Panc1 (cell line): ENCODE measurements at regions not wholly inside any gene's neighbourhood (a gene's known extent, or its start where the extent isn't known, plus 50 kb on each side); places are given as distances from the start of the nearest gene placed in this dataset.

Source experiments
- ATAC-seq: fragments of 200-7000 bp; cut with Tn5 transposase; 2 replicates; pipeline ENCODE4 v1.9.1; 2020; ENCODE audit warnings: mild to moderate bottlenecking, moderate library complexity
- BruUV-seq: library from RNA; stranded (reverse); fragments of 400-500 nt; replicated peaks from 2 replicates; lab custom pipeline; 2021; lab: Mats Ljungman, UMichigan
- CTCF ChIA-PET: fragments of 300-600 bp; sonication (Branson Sonifier 250); formaldehyde crosslinking; loops from one replicate; lab custom pipeline; 2022; ENCODE audit warnings: antibody characterized with exemption; lab: Charles Lee
- POLR2A ChIA-PET: fragments of 300-600 bp; sonication (Branson Sonifier 250); formaldehyde crosslinking; loops from one replicate; lab custom pipeline; 2022; ENCODE audit warnings: antibody characterized with exemption; lab: Charles Lee
- DNase-seq: peaks from one replicate; pipeline ENCODE4 v3.0.0-alpha.2; 2010; ENCODE audit warnings: low read depth, low spot score
- H3K27ac ChIP-seq: 2 replicates; pipeline ENCODE4 v1.5.1; 2011; ENCODE audit warnings: mild to moderate bottlenecking, low read length, inconsistent platforms
- H3K27me3 ChIP-seq: fragments of 200-500 bp; sonication (Bioruptor generic); 2 replicates; pipeline ENCODE4 v1.6.0; 2014; ENCODE audit warnings: low read length, inconsistent platforms; ENCODE audit not compliant: control insufficient read depth, insufficient read depth
- H3K36me3 ChIP-seq: fragments of 200-500 bp; sonication (Bioruptor generic); 2 replicates; pipeline ENCODE4 v1.5.1; 2014; ENCODE audit warnings: inconsistent platforms, mild to moderate bottlenecking, low read length, moderate library complexity; ENCODE audit not compliant: control insufficient read depth, insufficient read depth
- H3K4me1 ChIP-seq: 2 replicates; pipeline ENCODE4 v1.5.1; 2011; ENCODE audit warnings: inconsistent platforms, mild to moderate bottlenecking, low read length, moderate library complexity; ENCODE audit not compliant: control insufficient read depth, insufficient read depth
- H3K4me3 ChIP-seq, 2 experiments: 2 replicates each; pipeline ENCODE4 v1.5.1; 2011 to 2012; ENCODE audit warnings: low read depth in 2 of 2, low read length in 2 of 2, mild to moderate bottlenecking in 2 of 2, inconsistent platforms in 1 of 2, moderate library complexity in 1 of 2
- H3K9me3 ChIP-seq: fragments of 200-500 bp; sonication (Bioruptor generic); 2 replicates; pipeline ENCODE4 v1.5.1; 2014; ENCODE audit warnings: low read depth, mild to moderate bottlenecking, inconsistent platforms, low read length, moderate library complexity; ENCODE audit not compliant: control insufficient read depth, insufficient read depth
- CTCF ChIP-seq: fragments of 450-650 bp; IDR thresholded peaks from 2 replicates; pipeline ENCODE4 v1.5.1; 2017; ENCODE audit warnings: mild to moderate bottlenecking
- POLR2AphosphoS5 ChIP-seq: IDR thresholded peaks from 2 replicates; pipeline ENCODE4 v1.6.1; 2012; ENCODE audit warnings: mild to moderate bottlenecking, low read depth, low read length, moderate library complexity
- SIN3A ChIP-seq: IDR thresholded peaks from 2 replicates; pipeline ENCODE4 v1.6.1; 2012; ENCODE audit warnings: low read depth, mild to moderate bottlenecking, low read length, moderate library complexity, borderline replicate concordance; ENCODE audit not compliant: insufficient read depth
- TCF7L2 ChIP-seq: IDR thresholded peaks from 2 replicates; pipeline ENCODE4 v1.6.1; 2011; ENCODE audit warnings: mild to moderate bottlenecking, low read depth, low read length, inconsistent platforms
- in situ Hi-C: cut with HindIII; loops from 2 replicates; pipeline ENCODE4 v1.10.0; 2016; ENCODE audit warnings: low sequenced_read_pairs, low pct_unique_long_range_greater_than_20kb
- intact Hi-C: fragments of 100-400 bp; cut with micrococcal nuclease; formaldehyde crosslinking; loops from one replicate; pipeline ENCODE4 v1.10.0; 2022; ENCODE audit not compliant: unreplicated experiment
- TF ChIP-seq, protein P1 (sequence below), 2 experiments: IDR thresholded peaks; 2 replicates each; pipeline ENCODE4 v1.6.1; 2011 to 2012; ENCODE audit warnings: low read depth in 2 of 2, control low read depth in 1 of 2, low read length in 1 of 2, mild to moderate bottlenecking in 1 of 2, moderate library complexity in 1 of 2; ENCODE audit not compliant: insufficient read depth in 1 of 2

DNA sequence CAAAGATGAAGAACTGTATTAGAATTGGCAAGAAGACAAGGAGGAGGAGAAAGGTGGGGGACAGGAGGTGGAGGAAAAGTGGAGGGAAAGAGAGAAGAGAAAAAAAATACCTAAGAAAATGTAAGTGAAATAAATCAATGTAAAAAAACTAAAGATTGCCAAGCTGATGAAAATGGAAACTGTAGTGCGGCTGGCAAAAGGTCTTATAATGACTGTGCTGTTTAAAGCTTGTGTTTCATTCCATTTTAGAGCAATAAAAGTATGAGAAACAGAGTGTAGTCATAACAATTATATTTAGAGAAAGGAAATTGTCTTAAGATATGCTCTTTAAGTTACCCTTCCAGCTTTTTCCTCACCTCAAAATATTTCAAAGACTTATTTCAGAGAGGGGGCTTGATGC is 670.5 kb upstream of the SEMA6A start:
- Histone ChIP-seq H3K27ac (no peak overlapping the region), H3K4me3 (no peak overlapping the region), H3K36me3 (no peaks in the 10 kb centered on the region), H3K27me3 (no peaks in the 10 kb centered on the region), H3K9me3 (no peaks in the 10 kb centered on the region), H3K4me1 (no peaks in the 10 kb centered on the region)
- no TSS peak for BruUV-seq
- CTCF ChIA-PET = no interaction called here
- DNase-seq (no peak), ATAC-seq (no peak)
- intact Hi-C loops (no loop called here), in situ Hi-C loops (no loop called here)
- POLR2A ChIA-PET = no interaction called here
- TF ChIP-seq POLR2AphosphoS5 (no peak), SIN3A (no peak), CTCF (no peak), TCF7L2 (no peak)
- TF ChIP-seq, protein P1, sequence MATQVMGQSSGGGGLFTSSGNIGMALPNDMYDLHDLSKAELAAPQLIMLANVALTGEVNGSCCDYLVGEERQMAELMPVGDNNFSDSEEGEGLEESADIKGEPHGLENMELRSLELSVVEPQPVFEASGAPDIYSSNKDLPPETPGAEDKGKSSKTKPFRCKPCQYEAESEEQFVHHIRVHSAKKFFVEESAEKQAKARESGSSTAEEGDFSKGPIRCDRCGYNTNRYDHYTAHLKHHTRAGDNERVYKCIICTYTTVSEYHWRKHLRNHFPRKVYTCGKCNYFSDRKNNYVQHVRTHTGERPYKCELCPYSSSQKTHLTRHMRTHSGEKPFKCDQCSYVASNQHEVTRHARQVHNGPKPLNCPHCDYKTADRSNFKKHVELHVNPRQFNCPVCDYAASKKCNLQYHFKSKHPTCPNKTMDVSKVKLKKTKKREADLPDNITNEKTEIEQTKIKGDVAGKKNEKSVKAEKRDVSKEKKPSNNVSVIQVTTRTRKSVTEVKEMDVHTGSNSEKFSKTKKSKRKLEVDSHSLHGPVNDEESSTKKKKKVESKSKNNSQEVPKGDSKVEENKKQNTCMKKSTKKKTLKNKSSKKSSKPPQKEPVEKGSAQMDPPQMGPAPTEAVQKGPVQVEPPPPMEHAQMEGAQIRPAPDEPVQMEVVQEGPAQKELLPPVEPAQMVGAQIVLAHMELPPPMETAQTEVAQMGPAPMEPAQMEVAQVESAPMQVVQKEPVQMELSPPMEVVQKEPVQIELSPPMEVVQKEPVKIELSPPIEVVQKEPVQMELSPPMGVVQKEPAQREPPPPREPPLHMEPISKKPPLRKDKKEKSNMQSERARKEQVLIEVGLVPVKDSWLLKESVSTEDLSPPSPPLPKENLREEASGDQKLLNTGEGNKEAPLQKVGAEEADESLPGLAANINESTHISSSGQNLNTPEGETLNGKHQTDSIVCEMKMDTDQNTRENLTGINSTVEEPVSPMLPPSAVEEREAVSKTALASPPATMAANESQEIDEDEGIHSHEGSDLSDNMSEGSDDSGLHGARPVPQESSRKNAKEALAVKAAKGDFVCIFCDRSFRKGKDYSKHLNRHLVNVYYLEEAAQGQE (IDR thresholded peaks at IDR 0.05; ENCODE audit: insufficient read depth in 1 of 2, low read depth in 2 of 2, low read length in 1 of 2) = no peak

GRCh38 chr5:117242028-117242427 is 667.4 kb upstream of the SEMA6A start:
- DNase-seq = no peak
- intact Hi-C loops = no loop called here
- TF ChIP-seq CTCF (no peak), SIN3A (no peak), POLR2AphosphoS5 (no peak), TCF7L2 (no peak)
- TF ChIP-seq, protein P1 (IDR thresholded peaks at IDR 0.05; ENCODE audit: insufficient read depth in 1 of 2, low read depth in 2 of 2, low read length in 1 of 2) = no peak
- Histone ChIP-seq H3K4me1 (no peaks in the 10 kb centered on the region), H3K4me3 (no peak overlapping the region), H3K36me3 (no peaks in the 10 kb centered on the region), H3K27me3 (no peaks in the 10 kb centered on the region), H3K9me3 (no peaks in the 10 kb centered on the region), H3K27ac (no peak overlapping the region)
- in situ Hi-C loops = no loop called here
- no TSS peak for BruUV-seq
- ChIA-PET POLR2A (no interaction called here), CTCF (no interaction called here)
- no peak for ATAC-seq
